HEK293 (cell line): ENCODE measurements at regions not wholly inside any gene's neighbourhood (a gene's known extent, or its start where the extent isn't known, plus 50 kb on each side); places are given as distances from the start of the nearest gene placed in this dataset.
A peak's percentile ranks its signal among the peaks of the same experiment; 100 is the strongest.

Experiments used
- CTCF ChIA-PET: fragments of 350-600 bp; formaldehyde crosslinking; extraction: SDS; loops from one replicate; lab custom pipeline; 2021; ENCODE audit warnings: antibody characterized with exemption; lab: Yijun Ruan, JAX
- POLR2A ChIA-PET: fragments of 300-600 bp; formaldehyde crosslinking; extraction: SDS; loops from one replicate; lab custom pipeline; 2020; ENCODE audit warnings: antibody characterized with exemption, inconsistent platforms; lab: Yijun Ruan, JAX
- H3K27ac ChIP-seq: fragments of 200-500 bp; sonication (Bioruptor generic); 2 replicates; pipeline ENCODE4 v1.5.1; 2014; ENCODE audit warnings: low read depth, low read length, control low read depth, inconsistent platforms; ENCODE audit errors: extremely low read depth
- H3K36me3 ChIP-seq, 2 experiments: fragments of 200-500 bp in 1 of 2; sonication (Bioruptor generic) in 1 of 2; 1 replicate in 1 of 2; 2 replicates in 1 of 2; pipeline ENCODE4 v1.5.1; 2014 to 2017; ENCODE audit warnings: inconsistent platforms in 2 of 2, low read length in 2 of 2; ENCODE audit not compliant: control insufficient read depth in 2 of 2, insufficient read depth in 1 of 2
- H3K4me1 ChIP-seq: fragments of 200-500 bp; sonication (Bioruptor generic); 2 replicates; pipeline ENCODE4 v1.5.1; 2014; ENCODE audit warnings: mild to moderate bottlenecking, low read length, inconsistent platforms; ENCODE audit not compliant: control insufficient read depth, insufficient read depth
- H3K4me3 ChIP-seq: 2 replicates; pipeline ENCODE4 v1.5.1; 2011; ENCODE audit warnings: low read depth, mild to moderate bottlenecking, control low read depth, low read length, moderate library complexity
- H3K9me3 ChIP-seq: fragments of 200-500 bp; sonication (Bioruptor generic); 2 replicates; pipeline ENCODE4 v1.5.1; 2014; ENCODE audit warnings: low read depth, low read length, inconsistent platforms; ENCODE audit not compliant: control insufficient read depth, insufficient read depth
- CTCF ChIP-seq: fragments of 450-650 bp; formaldehyde crosslinking; IDR thresholded peaks from 2 replicates; pipeline ENCODE4 v1.5.1; 2016; ENCODE audit warnings: missing biosample characterization, missing genetic modification characterization
- HOXA7 ChIP-seq: sonication (generic); formaldehyde crosslinking; IDR thresholded peaks from 2 replicates; pipeline ENCODE4 v1.8.1; 2022; ENCODE audit warnings: missing genetic modification reagents, borderline replicate concordance
- OSR2 ChIP-seq: fragments of 450-650 bp; formaldehyde crosslinking; IDR thresholded peaks from 2 replicates; pipeline ENCODE4 v1.5.1; 2016; ENCODE audit warnings: missing biosample characterization, missing genetic modification characterization
- SALL2 ChIP-seq: fragments of 450-650 bp; formaldehyde crosslinking; IDR thresholded peaks from 2 replicates; pipeline ENCODE4 v1.5.0; 2017; ENCODE audit warnings: missing biosample characterization, mild to moderate bottlenecking, missing genetic modification characterization, borderline replicate concordance
- SP7 ChIP-seq: fragments of 450-650 bp; formaldehyde crosslinking; IDR thresholded peaks from 2 replicates; pipeline ENCODE4 v1.5.1; 2016; ENCODE audit warnings: missing biosample characterization, missing genetic modification characterization
- ZNF114 ChIP-seq: fragments of 450-650 bp; formaldehyde crosslinking; IDR thresholded peaks from 2 replicates; pipeline ENCODE4 v1.5.0; 2017; ENCODE audit warnings: missing biosample characterization, missing genetic modification characterization
- ZNF19 ChIP-seq: fragments of 450-650 bp; formaldehyde crosslinking; IDR thresholded peaks from 2 replicates; pipeline ENCODE4; 2016; ENCODE audit warnings: missing biosample characterization, missing genetic modification characterization, low read depth
- ZNF202 ChIP-seq: fragments of 450-650 bp; formaldehyde crosslinking; IDR thresholded peaks from 2 replicates; pipeline ENCODE4 v1.5.1; 2016; ENCODE audit warnings: missing biosample characterization, missing genetic modification characterization, borderline replicate concordance
- ZNF23 ChIP-seq: fragments of 450-650 bp; formaldehyde crosslinking; IDR thresholded peaks from 2 replicates; pipeline ENCODE4 v1.5.1; 2016; ENCODE audit warnings: missing biosample characterization, missing genetic modification characterization, borderline replicate concordance
- ZNF302 ChIP-seq: fragments of 450-650 bp; formaldehyde crosslinking; IDR thresholded peaks from 2 replicates; pipeline ENCODE4 v1.5.1; 2016; ENCODE audit warnings: missing biosample characterization, missing genetic modification characterization, low read depth
- ZNF341 ChIP-seq: fragments of 450-650 bp; formaldehyde crosslinking; IDR thresholded peaks from 2 replicates; pipeline ENCODE4; 2016; ENCODE audit warnings: low read depth, missing biosample characterization, missing genetic modification characterization
- ZNF366 ChIP-seq: fragments of 450-650 bp; formaldehyde crosslinking; conservative IDR thresholded peaks from 2 replicates; pipeline ENCODE4 v1.5.1; 2016; ENCODE audit warnings: missing biosample characterization, missing genetic modification characterization
- ZNF529 ChIP-seq: fragments of 450-650 bp; formaldehyde crosslinking; IDR thresholded peaks from 2 replicates; pipeline ENCODE4 v1.5.1; 2017; ENCODE audit warnings: missing genetic modification characterization, missing biosample characterization; ENCODE audit not compliant: insufficient replicate concordance
- ZNF548 ChIP-seq: fragments of 450-650 bp; formaldehyde crosslinking; IDR thresholded peaks from 2 replicates; pipeline ENCODE4 v1.5.1; 2016; ENCODE audit warnings: missing biosample characterization, missing genetic modification characterization
- ZNF580 ChIP-seq: fragments of 450-650 bp; formaldehyde crosslinking; IDR thresholded peaks from 2 replicates; pipeline ENCODE4 v1.5.1; 2016; ENCODE audit warnings: missing biosample characterization, missing genetic modification characterization
- ZNF623 ChIP-seq: fragments of 450-650 bp; formaldehyde crosslinking; IDR thresholded peaks from 2 replicates; pipeline ENCODE4 v1.5.1; 2016; ENCODE audit warnings: missing biosample characterization, missing genetic modification characterization
- ZNF626 ChIP-seq: fragments of 450-650 bp; sonication (Bioruptor Pico); formaldehyde crosslinking; IDR thresholded peaks from 2 replicates; pipeline ENCODE4 v1.5.1; 2018; ENCODE audit warnings: missing biosample characterization, missing genetic modification characterization, inconsistent platforms
- ZNF658 ChIP-seq: fragments of 450-650 bp; formaldehyde crosslinking; IDR thresholded peaks from 2 replicates; pipeline ENCODE4; 2016; ENCODE audit warnings: missing biosample characterization, missing genetic modification characterization
- ZNF747 ChIP-seq: fragments of 450-650 bp; formaldehyde crosslinking; IDR thresholded peaks from 2 replicates; pipeline ENCODE4 v1.5.1; 2016; ENCODE audit warnings: missing biosample characterization, missing genetic modification characterization
- ZNF776 ChIP-seq: fragments of 450-650 bp; formaldehyde crosslinking; IDR thresholded peaks from 2 replicates; pipeline ENCODE4 v1.5.0; 2017; ENCODE audit warnings: missing biosample characterization, missing genetic modification characterization, borderline replicate concordance
- ZNF777 ChIP-seq: fragments of 450-650 bp; formaldehyde crosslinking; IDR thresholded peaks from 2 replicates; pipeline ENCODE4 v1.5.1; 2017; ENCODE audit warnings: missing biosample characterization, missing genetic modification characterization, borderline replicate concordance
- ZSCAN5A ChIP-seq: fragments of 450-650 bp; formaldehyde crosslinking; IDR thresholded peaks from 2 replicates; pipeline ENCODE4 v1.5.1; 2016; ENCODE audit warnings: missing biosample characterization, missing genetic modification characterization

GRCh38 chr17:73803964-73804435 lies 159.8 kb upstream of the SDK2 start:
- Histone ChIP-seq H3K9me3 (no peaks in the 10 kb centered on the region), H3K27ac (no peak overlapping the region), H3K4me1 (no peaks in the 10 kb centered on the region), H3K4me3 (no peak overlapping the region), H3K36me3 (no peaks in the 10 kb centered on the region)
- CTCF ChIA-PET: interaction anchor here (0.6 kb wide), 1 partner anchor 43 kb away, joined by 4 read pairs; no protein-coding TSS in a partner anchor
- POLR2A ChIA-PET: no interaction called here
- TF ChIP-seq ZSCAN5A (tag by site-specific recombination) (no peak), SP7 (tag by site-specific recombination) (peak; percentile 91)

GRCh38 chr17:73806768-73807167 lies 162.5 kb upstream of the SDK2 start:
- no peak overlapping the region for H3K4me3 ChIP-seq
- POLR2A ChIA-PET: no interaction called here
- no peaks in the 10 kb centered on the region for H3K9me3 ChIP-seq
- H3K4me1 ChIP-seq: no peaks in the 10 kb centered on the region
- CTCF ChIA-PET: interaction anchor here (0.6 kb wide), 1 partner anchor 108 kb away, joined by 3 read pairs; no protein-coding TSS in a partner anchor
- TF ChIP-seq ZSCAN5A (tag by site-specific recombination) (no peak), OSR2 (tag by site-specific recombination) (no peak), ZNF548 (tag by site-specific recombination) (no peak), ZNF777 (tag by site-specific recombination) (no peak), SALL2 (no peak), ZNF529 (tag by site-specific recombination) (no peak), ZNF776 (no peak), ZNF658 (tag by site-specific recombination) (no peak), ZNF114 (tag by site-specific recombination) (no peak), ZNF341 (tag by site-specific recombination) (no peak), ZNF580 (tag by site-specific recombination) (no peak), ZNF23 (no peak), ZNF202 (tag by site-specific recombination) (no peak), ZNF626 (tag by site-specific recombination) (no peak)
- no peaks in the 10 kb centered on the region for H3K36me3 ChIP-seq
- H3K27ac ChIP-seq: no peak overlapping the region

- Histone ChIP-seq H3K4me3 (no peak overlapping the region), H3K9me3 (no peaks in the 10 kb centered on the region), H3K27ac (no peak overlapping the region), H3K4me1 (no peaks in the 10 kb centered on the region), H3K36me3 (no peaks in the 10 kb centered on the region)
- TF ChIP-seq ZNF302 (tag by site-specific recombination): no peak
- TF ChIP-seq ZNF747 (tag by site-specific recombination): no peak
- TF ChIP-seq ZNF19 (tag by site-specific recombination): no peak
- TF ChIP-seq CTCF (tag by site-specific recombination): no peak
- no peak for TF ChIP-seq HOXA7 (CRISPR knock-in tag)
- TF ChIP-seq ZNF623 (tag by site-specific recombination): no peak
- TF ChIP-seq ZNF366 (tag by site-specific recombination): no peak
- POLR2A ChIA-PET: no interaction called here
- CTCF ChIA-PET: no interaction called here
Observed at GRCh38 chr17:73813201-73813600, 169.0 kb upstream of the SDK2 start.
